ENCODE measurements at regions not wholly inside any gene's neighbourhood (a gene's known extent, or its start where the extent isn't known, plus 50 kb on each side); places are given as distances from the start of the nearest gene placed in this dataset.

- intact Hi-C loops (cut with DNase I; ENCODE audit: low total_unique reads) = no loop called here
- H3K4me3 ChIP-seq = no peak overlapping the region
- H3K9me3 ChIP-seq = no peaks in the 10 kb centered on the region
- no peak overlapping the region for H3K27ac ChIP-seq
- H3K36me3 ChIP-seq = no peaks in the 10 kb centered on the region
- peaks cover 0 to 16% (median 0%) of the 10 kb centered on the region in 4 donors for H3K4me1 ChIP-seq
- no peaks in the 10 kb centered on the region for H3K27me3 ChIP-seq
- no peak for DNase-seq
- TF ChIP-seq, protein P1, sequence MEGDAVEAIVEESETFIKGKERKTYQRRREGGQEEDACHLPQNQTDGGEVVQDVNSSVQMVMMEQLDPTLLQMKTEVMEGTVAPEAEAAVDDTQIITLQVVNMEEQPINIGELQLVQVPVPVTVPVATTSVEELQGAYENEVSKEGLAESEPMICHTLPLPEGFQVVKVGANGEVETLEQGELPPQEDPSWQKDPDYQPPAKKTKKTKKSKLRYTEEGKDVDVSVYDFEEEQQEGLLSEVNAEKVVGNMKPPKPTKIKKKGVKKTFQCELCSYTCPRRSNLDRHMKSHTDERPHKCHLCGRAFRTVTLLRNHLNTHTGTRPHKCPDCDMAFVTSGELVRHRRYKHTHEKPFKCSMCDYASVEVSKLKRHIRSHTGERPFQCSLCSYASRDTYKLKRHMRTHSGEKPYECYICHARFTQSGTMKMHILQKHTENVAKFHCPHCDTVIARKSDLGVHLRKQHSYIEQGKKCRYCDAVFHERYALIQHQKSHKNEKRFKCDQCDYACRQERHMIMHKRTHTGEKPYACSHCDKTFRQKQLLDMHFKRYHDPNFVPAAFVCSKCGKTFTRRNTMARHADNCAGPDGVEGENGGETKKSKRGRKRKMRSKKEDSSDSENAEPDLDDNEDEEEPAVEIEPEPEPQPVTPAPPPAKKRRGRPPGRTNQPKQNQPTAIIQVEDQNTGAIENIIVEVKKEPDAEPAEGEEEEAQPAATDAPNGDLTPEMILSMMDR (IDR thresholded peaks at IDR 0.05) = no peak
Measured at GRCh38 chr15:95826412-95827195, 503.9 kb upstream of the NR2F2 start.

GRCh38 chr15:95829062-95829461, 501.4 kb upstream of the NR2F2 start:
- H3K27me3 ChIP-seq = no peaks in the 10 kb centered on the region
- H3K4me3 ChIP-seq = no peak overlapping the region
- no peak overlapping the region for H3K27ac ChIP-seq
- no peaks in the 10 kb centered on the region for H3K36me3 ChIP-seq
- TF ChIP-seq, protein P1 (IDR thresholded peaks at IDR 0.05) = no peak
- no peaks in the 10 kb centered on the region for H3K9me3 ChIP-seq
- peaks cover 0 to 16% (median 0%) of the 10 kb centered on the region in 4 donors for H3K4me1 ChIP-seq
- no peak for DNase-seq
- intact Hi-C loops (cut with DNase I; ENCODE audit: low total_unique reads) = no loop called here

DNA sequence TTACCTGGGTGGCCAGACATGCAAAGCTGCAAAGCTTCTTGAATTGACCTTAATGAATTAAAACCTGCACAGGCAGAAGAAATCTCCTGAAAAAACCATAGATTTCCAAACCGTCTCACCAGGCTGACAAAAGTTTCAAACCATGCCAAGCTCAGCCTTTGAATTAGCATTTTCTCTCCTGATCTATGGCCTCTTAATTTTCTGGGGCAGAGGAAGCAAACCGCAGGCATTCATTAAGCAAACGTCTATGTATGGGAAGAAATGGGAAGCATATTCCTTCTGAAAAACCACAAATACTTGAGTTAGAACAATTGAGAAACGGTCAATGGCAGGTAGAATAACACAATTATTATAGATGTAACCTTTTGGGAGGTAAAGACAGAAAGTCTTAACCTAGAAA, 500.2 kb upstream of the NR2F2 start:
- Histone ChIP-seq H3K27ac (no peak overlapping the region), H3K9me3 (no peaks in the 10 kb centered on the region), H3K27me3 (no peaks in the 10 kb centered on the region), H3K4me1 (peaks cover 0 to 8% (median 0%) of the 10 kb centered on the region in 4 donors), H3K4me3 (no peak overlapping the region), H3K36me3 (no peaks in the 10 kb centered on the region)
- no peak for DNase-seq
- TF ChIP-seq, protein P1 (IDR thresholded peaks at IDR 0.05) = no peak
- intact Hi-C loops (cut with DNase I; ENCODE audit: low total_unique reads) = loop anchor here (10.0 kb wide), 1 partner anchor 565 kb away; no protein-coding TSS in a partner anchor

- H3K9me3 ChIP-seq = no peaks in the 10 kb centered on the region
- intact Hi-C loops (cut with DNase I; ENCODE audit: low total_unique reads) = loop anchor here (10.0 kb wide), 1 partner anchor 568 kb away; no protein-coding TSS in a partner anchor
- no peak overlapping the region for H3K27ac ChIP-seq
- H3K4me3 ChIP-seq = no peak overlapping the region
- no peaks in the 10 kb centered on the region for H3K36me3 ChIP-seq
- no peak for DNase-seq
- no peaks in the 10 kb centered on the region for H3K4me1 ChIP-seq
- H3K27me3 ChIP-seq = no peaks in the 10 kb centered on the region
- TF ChIP-seq, protein P1 (IDR thresholded peaks at IDR 0.05) = no peak
Measured at GRCh38 chr15:95832668-95833067, 497.8 kb upstream of the NR2F2 start.

DNA sequence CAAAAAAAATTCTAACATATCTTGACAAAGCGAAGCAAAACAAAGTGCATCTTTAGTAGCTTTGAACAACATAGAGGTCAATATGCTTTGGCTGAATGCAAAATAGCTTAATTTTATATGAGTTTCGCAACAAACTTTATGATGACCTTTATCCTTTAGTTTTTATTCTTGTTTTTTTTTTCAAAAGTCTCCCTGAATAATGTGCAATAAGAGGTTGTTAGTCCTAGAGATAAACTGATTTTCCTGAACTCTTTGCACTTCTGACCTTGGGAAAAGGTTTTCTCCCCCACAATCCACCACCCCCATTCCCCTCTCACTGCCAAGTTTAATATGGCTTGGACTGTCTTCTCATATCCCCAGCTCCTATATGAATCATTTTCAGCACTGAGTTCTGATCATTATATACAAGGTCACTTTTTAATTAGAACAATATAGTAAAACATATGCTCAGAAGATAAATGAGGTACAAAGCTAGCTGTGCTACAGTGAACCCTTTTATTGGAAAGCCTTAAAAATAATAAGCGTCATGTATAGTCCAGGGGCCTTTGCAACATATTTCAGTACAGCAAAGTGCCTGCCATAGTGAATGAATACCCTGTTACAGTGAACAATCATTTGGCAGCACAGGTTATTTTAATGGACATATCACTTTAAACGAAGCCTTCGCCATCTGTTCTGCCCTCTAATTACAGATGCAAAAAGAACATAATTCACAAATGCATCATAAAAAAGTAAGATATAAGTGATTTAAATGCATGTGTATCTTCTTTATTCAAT, 496.3 kb upstream of the NR2F2 start:
- TF ChIP-seq, protein P1 (IDR thresholded peaks at IDR 0.05) = no peak
- Histone ChIP-seq H3K27me3 (no peaks in the 10 kb centered on the region), H3K36me3 (no peaks in the 10 kb centered on the region), H3K9me3 (no peaks in the 10 kb centered on the region), H3K4me1 (peaks cover 0 to 5% (median 0%) of the 10 kb centered on the region in 4 donors), H3K27ac (no peak overlapping the region), H3K4me3 (no peak overlapping the region)
- no peak for DNase-seq
- intact Hi-C loops (cut with DNase I; ENCODE audit: low total_unique reads) = loop anchor here (10.0 kb wide), 1 partner anchor 569 kb away; no protein-coding TSS in a partner anchor
